ENCODE measurements at regions not wholly inside any gene's neighbourhood (a gene's known extent, or its start where the extent isn't known, plus 50 kb on each side); places are given as distances from the start of the nearest gene placed in this dataset.

DNA sequence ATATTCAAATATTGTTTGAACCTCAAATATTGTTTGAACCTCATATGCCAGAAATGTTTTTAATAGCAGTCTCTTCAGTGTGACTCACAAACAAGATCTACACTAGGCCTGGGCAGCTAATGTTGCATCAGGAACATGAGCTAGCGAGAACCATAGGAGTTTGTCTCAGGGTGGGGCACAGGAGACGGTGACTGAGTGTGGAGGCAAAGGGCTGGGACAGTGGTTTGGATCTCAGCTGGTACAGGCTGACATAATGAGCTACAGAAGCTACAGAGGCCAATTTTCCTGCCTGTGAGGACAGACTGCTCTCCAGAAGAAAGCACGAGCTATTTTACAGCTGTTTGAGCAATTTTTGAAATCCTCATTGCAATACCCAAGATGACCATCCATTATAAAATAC, 224.7 kb downstream of the CENPC start:
- no peak for TF ChIP-seq SUZ12 (IDR thresholded peaks at IDR 0.05; ENCODE audit: extremely low read depth, insufficient read depth, insufficient read length)
- no peak for TF ChIP-seq YY1 (IDR thresholded peaks at IDR 0.05; ENCODE audit: insufficient read depth, insufficient read length)
- no peak for TF ChIP-seq ZNF274 (IDR thresholded peaks at IDR 0.05; ENCODE audit: low read depth, low read length)

All from NT2/D1 (cell line).